A673 (cell line): ENCODE measurements at regions not wholly inside any gene's neighbourhood (a gene's known extent, or its start where the extent isn't known, plus 50 kb on each side); places are given as distances from the start of the nearest gene placed in this dataset.

ENCODE experiments used
- EZH2 ChIP-seq: fragments of 200-600 bp; sonication (generic); IDR thresholded peaks from 2 replicates; pipeline ENCODE4 v1.6.1; 2017; ENCODE audit warnings: borderline replicate concordance, low read depth, mild to moderate bottlenecking, mixed read lengths, antibody characterized with exemption, low read length; ENCODE audit not compliant: poor library complexity, severe bottlenecking
- TF ChIP-seq, protein P1 (sequence below): fragments of 300-800, 200-600 bp; sonication (generic); conservative IDR thresholded peaks from 2 replicates; pipeline ENCODE4 v1.5.1; 2017; ENCODE audit warnings: low read depth, mild to moderate bottlenecking, antibody characterized with exemption, low read length, moderate library complexity, mixed read lengths

DNA sequence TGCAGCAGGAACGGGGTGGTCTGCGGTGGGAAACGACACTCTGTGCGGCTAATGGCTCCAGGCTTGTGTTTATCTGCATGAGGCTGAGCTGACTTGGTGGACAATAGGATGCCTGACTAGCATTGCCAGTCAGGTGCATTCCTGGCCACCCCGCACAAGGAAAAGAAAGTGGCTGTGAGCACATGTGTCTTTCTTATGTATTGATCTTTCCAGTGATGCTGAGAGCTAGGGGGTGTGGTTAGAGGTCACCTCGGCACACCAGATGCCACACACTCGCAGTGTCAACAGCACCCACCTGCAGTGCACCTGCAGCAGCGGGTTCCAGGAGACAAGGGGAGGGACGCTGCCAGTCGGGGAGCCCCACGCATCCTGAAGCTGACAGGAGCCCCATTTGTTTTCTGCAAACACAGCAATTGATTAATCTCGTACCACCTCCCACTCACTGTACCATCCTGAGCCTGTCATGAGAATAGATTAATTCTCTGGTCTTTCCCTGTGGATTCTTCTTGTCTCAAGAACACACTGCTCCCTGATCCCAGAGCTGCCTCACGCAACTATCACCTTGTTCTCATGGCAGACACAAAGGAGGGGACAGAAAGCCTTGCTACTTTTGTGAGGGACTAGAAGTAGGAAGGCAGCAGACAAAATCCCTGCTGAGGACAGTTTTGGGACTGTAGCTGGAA is 251.7 kb upstream of the WWC1 start:
- TF ChIP-seq, protein P1, sequence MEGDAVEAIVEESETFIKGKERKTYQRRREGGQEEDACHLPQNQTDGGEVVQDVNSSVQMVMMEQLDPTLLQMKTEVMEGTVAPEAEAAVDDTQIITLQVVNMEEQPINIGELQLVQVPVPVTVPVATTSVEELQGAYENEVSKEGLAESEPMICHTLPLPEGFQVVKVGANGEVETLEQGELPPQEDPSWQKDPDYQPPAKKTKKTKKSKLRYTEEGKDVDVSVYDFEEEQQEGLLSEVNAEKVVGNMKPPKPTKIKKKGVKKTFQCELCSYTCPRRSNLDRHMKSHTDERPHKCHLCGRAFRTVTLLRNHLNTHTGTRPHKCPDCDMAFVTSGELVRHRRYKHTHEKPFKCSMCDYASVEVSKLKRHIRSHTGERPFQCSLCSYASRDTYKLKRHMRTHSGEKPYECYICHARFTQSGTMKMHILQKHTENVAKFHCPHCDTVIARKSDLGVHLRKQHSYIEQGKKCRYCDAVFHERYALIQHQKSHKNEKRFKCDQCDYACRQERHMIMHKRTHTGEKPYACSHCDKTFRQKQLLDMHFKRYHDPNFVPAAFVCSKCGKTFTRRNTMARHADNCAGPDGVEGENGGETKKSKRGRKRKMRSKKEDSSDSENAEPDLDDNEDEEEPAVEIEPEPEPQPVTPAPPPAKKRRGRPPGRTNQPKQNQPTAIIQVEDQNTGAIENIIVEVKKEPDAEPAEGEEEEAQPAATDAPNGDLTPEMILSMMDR, result no peak
- no peak for TF ChIP-seq EZH2
